Medulla oblongata (tissue), 1 donor: ENCODE measurements at regions not wholly inside any gene's neighbourhood (a gene's known extent, or its start where the extent isn't known, plus 50 kb on each side); places are given as distances from the start of the nearest gene placed in this dataset.
"Not testable (repeated sequence)": the region's sequence is repeated elsewhere in the genome, so short reads cannot be mapped to it uniquely, and the experiment has no call there.

ENCODE experiments used
- DNase-seq: peaks from one replicate; pipeline ENCODE4 v3.0.0-alpha.2; 2015; ENCODE audit errors: extremely low spot score

- DNase-seq: no peak
Measured at GRCh38 chr3:81920816-81921215, 159.4 kb upstream of the GBE1 start.

GRCh38 chr3:81916890-81917289 lies 155.4 kb upstream of the GBE1 start:
- no peak for DNase-seq

GRCh38 chr3:81913886-81914663 lies 152.6 kb upstream of the GBE1 start:
- no peak for DNase-seq

DNA sequence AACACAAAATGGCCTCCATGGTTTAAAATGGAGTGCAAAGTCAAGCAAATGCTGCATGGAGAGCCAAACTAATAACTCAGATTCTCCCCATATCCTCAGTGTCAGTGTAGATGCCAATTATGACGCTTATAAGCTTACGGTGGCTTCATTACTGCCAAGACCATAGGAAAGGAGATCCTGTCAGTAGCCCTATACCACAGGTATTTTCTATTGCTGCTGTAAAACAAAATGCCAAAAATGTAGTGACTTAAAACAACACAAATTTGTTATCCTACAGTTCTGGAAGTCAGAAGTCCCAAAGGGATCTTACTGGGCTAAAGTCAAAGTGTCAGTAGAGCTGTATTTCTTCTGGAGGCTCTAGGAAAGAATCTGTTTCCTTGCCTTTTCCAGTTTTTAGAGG lies 149.8 kb upstream of the GBE1 start:
- no peak for DNase-seq

DNA sequence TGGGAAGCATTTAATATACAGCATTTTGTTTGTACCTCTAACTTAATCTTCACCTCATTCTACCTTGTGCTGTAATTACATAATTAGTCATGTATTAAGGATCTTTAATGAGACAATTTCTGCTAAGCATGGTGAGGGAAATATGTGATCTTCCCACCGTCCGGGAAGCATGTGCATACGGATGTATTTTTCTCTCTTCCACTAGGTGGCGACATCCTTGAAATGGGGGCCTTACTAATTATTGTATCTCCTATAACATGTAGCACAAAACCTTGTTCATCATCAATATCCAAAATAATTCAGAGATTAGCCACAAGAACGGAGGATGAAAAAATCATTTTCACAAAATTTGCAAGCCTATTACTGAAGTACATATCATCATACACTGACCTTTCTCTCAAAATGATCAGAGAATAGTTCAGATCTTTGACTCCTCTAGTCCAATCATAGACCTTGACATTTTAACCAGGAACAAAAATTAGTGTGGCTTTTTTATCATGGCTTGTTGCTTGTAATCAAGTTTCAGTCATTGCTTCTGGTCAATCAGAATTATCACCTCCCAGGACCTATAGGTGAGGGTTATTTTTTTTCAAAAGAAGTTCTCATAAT lies 148.9 kb upstream of the GBE1 start:
- peak; percentile 74 for DNase-seq

DNA sequence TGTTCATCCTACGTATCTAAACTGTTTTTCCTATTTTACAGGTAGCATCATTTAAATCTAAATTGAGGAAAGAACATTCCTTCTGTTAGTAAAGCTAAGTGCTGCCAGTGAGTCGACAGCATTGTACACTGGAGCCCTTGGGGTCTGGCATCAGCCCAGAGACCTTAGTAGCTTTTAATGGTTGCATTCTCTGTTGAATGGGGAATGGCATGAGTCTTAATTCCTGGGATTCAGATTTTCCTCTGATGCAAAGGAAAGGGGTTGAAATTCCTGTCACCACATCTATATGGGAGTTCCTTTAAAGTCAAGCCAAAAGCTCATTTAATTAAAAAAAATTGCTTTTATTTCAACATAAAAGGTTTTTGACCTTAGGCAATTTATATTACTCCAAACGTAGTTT lies 148.4 kb upstream of the GBE1 start:
- no peak for DNase-seq

DNA sequence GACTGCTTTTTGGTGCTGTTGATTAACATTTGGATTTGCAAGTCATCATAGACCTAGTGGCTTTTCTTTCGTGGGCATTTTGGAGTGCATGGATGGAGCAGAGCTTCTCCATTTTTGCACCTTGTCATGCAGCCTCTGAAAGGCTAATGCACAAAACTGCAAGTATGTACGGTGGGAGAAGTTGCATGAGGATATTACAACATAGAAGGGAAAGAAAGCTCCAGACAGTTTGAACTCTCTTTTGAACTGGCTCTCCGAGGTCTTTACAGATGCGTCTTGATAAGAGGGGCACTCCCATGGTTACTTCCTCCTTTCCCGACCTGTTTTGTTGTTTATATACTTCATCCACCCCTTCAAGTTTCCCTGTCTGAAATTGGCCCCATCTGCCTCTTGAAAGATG lies 147.1 kb upstream of the GBE1 start:
- no peak for DNase-seq

DNA sequence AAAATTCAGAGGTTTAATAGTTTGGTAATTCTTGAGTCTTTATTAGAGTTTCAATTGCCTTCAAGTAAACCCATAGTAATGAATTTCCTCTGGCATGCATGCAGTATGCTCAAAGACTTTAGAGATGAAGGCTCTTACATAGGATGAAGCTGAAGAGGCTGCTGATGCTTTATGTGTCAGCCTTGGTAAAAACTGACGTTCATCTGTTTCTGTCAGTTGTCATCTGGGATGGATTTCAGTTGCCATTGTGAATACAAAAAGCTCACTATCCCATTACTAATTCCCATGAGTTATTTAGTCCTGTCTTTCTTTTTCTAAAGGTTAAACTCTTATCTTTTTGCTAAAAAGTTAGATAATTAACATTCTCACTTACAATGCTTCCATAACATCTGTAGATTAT lies 136.9 kb upstream of the GBE1 start:
- DNase-seq: no peak

DNA sequence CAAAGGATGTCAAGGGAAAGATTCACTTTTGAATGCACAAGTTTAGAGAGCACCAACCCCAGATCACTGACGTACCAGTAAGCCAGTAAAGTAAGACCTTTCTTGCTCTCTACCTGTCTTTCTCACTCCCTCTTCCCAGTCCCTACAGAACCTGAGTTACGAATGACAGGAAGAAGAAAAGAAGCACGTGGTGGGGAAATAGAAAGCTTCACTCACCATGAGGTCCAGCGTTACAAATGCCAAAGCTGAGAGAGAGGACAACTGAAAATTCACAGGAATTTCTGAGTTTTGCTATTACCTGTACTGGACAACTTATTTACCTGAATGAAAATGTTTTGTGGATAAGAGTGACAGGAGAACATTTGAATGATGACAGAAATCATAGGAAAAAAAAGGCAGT lies 133.2 kb upstream of the GBE1 start:
- DNase-seq: no peak

GRCh38 chr3:81891055-81891895 lies 129.8 kb upstream of the GBE1 start:
- DNase-seq: no peak

- DNase-seq: no peak
Measured at GRCh38 chr3:81888914-81889557, 127.6 kb upstream of the GBE1 start.

- no peak for DNase-seq
Measured at GRCh38 chr3:81887448-81887847, 126.0 kb upstream of the GBE1 start.

DNA sequence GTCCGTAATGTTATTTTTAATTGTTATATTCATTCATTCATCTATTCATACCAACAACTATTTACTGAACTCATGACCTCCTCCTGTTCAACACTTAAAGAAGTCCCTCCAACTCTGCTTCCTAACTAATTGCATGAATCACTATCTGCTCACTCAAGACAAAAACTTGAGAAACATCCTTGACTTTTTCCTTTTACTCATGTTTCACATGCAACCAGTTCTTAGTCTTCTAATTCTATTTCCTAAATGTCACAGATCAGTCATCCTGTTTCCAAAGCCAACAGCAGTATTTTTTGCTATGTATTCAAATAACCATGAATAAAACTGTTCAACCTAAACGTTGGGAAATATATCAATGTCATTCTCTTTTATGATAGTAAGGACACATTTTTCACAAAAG lies 124.6 kb upstream of the GBE1 start:
- no peak for DNase-seq

DNA sequence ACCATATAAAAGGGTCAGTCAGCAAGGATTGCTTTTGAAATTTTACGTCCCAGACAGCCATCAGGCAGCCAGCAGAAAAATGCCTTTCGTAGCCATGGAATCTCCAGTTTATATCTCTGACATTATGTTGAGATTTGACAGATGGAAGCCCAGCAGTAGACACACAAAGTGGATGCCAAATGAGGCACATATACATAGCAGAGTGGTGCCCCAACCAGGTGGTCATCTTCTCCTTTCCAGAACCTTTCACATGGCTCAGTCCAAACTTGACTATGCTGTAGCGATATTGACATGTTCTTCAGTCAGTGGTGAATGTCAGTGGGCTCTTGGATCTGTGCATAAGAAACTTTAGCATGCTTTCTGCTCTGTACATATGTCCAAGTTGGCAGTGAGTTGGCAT lies 123.3 kb upstream of the GBE1 start:
- no peak for DNase-seq

DNA sequence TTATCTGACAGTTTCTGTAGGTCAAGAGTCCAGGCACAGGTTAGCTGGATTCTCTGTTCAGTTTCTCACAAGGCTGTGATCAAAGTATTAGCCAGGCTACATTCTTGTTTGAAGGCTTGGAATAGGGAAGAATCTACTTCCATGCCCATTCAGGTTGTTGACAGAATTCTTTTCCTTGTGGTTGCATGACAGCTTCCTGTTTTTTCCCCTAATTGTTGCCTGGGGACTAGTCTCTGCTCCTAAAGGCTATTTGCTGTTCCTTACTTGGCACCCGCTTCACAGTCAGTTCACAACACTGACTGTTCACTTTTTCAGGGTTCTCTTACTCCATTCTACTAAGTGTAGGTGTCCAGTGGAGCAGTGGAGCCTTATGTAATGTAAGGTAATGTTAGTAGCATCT lies 115.4 kb upstream of the GBE1 start:
- DNase-seq: no peak

DNA sequence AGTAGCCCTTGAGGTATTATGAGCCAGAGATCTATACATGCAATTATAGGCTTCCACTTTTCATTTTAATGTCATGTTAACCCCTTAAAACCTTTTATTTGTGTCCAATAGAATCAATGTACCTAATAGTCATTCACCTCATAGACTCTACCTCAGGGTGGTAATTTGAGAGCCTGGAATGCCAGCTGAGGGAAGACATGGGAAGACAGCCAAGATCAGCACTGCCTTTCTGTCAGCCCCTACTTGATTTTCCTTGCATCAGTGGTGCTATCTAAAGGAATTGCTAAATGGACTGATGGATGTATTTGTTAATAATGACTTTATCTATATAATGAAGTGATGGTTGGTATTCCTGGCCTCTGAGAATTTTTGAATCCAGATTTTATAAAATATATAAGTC lies 113.3 kb upstream of the GBE1 start:
- no peak for DNase-seq

DNA sequence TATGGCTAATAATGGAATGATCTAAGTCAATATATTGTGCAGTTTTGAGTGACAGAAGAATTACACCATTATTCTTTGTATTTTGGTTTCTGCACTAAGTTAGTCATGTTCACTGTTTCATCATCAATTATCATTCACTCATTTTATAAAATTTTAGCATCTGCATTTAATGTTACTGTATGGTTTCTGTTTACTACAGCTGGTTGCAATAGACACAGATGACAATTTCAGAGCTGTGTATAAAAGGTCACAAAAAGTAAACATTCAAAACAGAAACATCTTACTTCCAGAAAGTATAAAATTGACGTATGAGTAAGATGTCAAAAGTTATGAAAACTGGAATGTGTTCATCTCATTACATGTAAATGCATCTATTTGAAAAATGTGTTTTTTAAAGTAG lies 111.1 kb upstream of the GBE1 start:
- no peak for DNase-seq

GRCh38 chr3:81871358-81872155 lies 110.1 kb upstream of the GBE1 start:
- no peak for DNase-seq

- DNase-seq: no peak
Measured at GRCh38 chr3:81869382-81869781, 107.9 kb upstream of the GBE1 start.

GRCh38 chr3:81868597-81868996 lies 107.2 kb upstream of the GBE1 start:
- no peak for DNase-seq

DNA sequence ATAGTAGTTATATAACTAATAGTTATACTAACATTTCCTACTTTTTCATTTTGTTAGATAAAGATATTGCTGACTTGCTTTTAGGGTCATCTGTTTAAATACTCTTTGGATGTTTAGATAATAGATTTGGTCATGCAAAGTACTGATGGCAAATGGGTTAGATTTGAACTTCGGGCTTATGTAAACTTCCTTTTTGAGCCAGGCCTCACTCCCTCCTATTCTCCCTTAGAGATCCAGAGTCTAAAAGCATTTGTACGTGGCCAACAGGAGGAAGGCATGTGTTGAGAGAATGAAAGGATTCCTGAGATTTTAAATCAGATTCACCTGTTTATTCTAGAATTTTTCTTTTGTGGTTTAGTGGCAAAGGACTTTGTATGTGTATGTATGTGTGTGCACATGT lies 106.4 kb upstream of the GBE1 start:
- no peak for DNase-seq

- DNase-seq: not testable (repeated sequence)
Measured at GRCh38 chr3:81865164-81865563, 103.7 kb upstream of the GBE1 start.
